ENCODE measurements at regions not wholly inside any gene's neighbourhood (a gene's known extent, or its start where the extent isn't known, plus 50 kb on each side); places are given as distances from the start of the nearest gene placed in this dataset.
"Not testable (repeated sequence)": the region's sequence is repeated elsewhere in the genome, so short reads cannot be mapped to it uniquely, and the experiment has no call there.

DNA sequence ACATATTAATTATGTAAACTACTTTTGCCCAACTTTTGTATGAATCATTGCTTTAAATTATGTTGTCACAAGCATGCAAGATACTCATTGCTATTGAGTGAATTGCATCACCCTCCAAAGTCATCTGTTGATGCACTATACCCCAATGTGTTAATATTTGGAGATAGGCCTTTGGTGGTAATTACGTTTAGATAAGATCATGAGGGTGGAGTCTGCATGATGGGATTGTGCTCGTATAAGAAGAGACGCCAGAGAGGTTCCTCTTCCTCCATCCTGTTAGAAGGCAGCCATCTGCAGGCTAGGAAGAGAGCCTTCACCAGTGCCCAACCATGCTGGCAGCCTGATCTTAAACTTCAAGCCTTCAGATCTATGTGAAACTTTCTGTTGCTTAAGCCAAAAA lies 95.3 kb upstream of the MAGI2 start:
- DNase-seq, result no peak

DNA sequence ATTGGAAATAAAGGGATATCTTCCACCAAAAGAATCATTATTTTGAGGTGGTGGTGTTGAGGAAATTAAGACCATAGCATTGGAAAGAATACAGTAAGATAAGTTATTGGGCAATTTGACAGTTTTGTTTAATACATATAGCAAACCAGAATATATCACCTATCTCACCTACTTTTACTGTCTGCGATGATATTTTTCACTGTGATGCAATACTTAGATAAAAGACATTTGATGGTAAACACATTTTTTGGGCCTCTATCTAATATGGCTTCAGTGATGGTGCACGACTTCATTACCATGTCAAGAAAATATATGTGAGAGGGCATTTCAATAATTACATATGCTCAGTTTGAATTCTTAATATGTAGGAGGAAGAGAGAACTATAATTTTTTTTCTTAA lies 93.7 kb upstream of the MAGI2 start:
- DNase-seq, result no peak

DNA sequence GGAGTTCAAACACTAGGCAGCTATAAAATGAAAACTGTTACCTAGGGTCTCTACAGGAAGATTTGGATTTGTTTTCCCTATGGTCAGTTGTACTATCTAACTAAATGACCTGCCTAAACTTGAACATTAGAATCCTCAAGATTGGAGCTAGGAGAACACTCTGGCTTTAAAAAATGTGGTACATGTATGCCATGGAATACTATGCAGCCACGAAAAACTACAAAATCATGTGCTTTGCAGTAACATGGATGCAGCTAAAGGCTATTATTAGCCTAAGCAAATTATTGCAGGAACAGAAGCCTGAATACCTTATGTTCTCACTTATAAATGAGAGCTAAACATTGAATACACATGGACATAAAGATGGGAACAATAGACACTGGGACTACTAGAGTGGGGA lies 87.1 kb upstream of the MAGI2 start:
- no peak for DNase-seq

DNA sequence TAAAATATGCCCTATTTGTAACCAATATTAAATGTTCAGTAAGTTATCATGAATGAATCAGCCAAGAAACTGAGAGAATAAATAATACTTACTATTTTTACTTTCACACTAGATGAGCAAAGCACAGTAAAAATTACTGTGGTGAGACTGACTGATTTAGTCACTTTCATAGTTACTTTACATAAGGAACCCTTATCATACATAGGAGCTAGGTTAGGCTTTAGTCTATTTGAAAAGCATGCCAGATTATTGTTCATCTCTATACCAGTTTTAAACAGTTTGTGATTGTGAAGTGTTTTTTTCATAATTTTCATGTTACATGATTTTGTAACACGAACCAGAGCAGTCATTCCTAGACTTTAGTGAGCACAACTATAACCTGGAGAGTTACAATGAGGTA lies 80.7 kb upstream of the MAGI2 start:
- DNase-seq, result no peak

DNA sequence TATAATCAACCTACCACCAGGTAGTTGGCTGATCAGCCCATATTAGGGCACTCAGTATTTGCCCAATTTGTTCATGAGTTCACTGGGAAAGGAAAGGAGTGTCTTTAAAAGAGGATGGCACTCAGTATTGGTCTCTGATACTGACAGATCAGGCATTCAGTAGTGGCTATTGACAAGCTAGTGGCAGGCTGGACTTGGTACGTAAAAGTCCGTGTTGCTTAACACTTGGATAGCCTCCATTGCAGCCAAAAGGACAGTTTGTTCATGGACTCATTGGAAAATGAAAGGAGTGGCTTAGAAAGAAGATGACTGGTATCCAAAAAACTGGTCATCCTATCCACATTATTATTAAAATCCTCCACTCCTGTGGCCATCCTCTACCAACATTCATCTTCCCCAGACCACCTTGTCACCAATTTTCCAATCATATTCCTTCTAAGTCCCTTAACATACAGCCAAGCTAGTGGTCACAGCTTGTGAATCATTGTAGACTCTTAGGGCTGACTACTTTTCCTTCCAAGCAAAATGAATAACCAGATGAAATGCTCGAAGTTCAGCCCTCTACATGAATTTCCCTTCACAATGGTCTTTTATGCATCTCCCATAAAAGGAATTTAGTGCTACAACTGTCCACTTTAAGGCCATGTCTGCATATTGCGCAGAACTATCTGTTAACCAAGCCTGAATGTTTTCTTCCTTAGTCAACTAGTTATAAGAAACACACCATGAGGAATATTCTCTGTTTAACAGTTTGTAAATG lies 78.6 kb upstream of the MAGI2 start:
- no peak for DNase-seq

DNA sequence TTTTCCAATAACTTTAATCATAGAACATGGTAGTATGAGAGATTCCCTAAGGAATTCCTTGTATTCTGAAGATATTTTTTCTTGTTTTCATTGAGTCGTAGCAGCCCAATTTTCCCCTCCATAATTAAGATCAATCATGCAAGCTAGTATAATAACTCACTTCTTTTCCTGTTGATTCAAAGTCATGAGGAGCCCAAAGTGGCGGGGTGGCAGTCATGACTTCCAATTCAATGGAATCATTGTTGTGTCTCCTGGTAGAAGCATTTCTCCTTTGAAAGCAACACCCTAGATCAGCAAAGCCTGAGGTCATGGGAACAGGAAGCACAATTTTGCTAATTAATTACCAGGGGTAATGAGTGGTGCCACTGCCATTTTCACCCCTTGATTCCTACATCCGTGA lies 77.6 kb upstream of the MAGI2 start:
- DNase-seq, result no peak

DNA sequence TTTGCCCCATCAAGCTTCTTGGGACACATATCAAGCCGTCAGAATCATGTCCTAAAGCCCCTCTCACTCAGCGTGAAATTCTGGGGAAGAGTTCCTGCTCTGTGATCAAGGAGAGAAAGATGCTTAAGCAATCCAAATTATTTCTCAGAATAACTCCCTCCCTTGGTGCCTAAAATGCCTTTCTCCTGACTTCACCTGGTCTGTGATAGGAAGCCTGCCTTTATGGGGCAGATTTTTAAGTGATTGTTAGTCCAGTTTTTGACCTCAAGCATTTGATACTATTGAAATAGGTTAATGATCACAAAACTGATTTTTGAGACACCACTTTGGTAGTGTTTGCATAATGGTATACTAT lies 76.4 kb upstream of the MAGI2 start:
- no peak for DNase-seq

DNA sequence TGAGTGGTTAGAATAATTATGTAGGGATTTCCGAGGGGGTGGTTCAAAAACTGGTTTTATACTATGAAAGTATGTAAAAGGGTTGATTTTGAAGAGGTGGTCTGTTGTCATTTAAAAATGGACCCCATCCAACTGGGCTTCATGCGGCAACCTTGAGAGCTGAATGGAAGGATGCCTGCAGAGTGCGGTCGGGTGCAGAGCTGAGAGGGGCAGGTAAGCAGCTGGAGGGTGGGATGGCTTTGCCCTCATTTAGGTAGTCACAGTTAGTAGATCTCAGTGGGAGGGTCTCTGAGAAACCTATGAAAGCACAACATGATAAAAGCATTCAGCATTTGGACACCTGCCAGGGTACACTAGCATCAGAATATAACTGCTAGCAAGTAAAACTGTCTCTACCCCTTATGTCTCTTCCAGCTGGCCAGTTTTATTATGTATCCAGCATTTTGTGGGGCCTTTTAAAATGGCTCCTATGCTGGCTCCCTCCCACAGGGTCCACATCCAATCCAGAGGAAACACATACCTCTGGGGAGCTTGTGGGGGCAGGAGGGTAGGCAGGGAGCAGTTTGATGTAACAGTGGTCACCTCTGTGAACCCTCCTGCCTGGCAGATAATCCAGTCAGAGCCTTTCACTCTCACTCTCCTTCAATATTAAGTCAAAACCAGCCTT lies 75.9 kb upstream of the MAGI2 start:
- no peak for DNase-seq

DNA sequence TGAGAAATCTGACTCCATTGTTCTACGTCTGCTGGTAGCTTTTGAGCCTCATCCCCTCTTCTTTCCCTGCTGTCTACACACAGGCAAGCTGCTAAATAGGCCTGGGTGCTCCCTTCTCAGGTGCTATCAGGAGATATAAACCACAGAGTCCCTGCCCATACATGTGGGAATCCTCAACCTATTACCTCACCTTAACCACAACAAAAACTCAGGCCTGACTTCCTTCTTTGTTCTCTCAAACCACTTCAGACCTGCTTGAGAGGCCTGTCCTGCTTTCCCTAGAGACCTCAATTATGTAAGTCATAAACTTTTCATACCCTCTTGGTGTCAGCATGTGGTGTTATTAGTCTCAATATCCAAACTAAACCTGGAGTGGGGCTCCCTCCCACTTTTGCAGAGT lies 75.0 kb upstream of the MAGI2 start:
- DNase-seq, result no peak

DNA sequence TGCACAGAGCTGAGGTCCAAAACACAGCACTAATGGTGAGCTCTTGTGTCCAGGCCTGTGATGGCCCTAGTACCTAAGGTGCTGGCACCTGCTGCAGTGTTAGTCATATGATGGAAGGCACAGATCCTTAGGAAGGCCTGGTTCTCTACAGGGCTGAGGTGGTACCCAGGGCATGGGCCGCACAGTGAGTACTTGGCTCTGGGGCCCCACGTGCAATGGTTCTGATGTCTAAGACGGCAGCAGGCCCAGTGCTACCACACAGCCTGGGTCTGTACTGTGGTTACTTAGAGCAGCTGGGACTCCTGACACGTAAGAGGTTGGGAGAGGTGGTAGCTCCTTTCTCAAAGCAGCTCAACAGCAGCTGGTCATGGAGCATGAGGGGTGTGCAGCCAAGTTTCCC lies 70.6 kb upstream of the MAGI2 start:
- DNase-seq, result no peak

DNA sequence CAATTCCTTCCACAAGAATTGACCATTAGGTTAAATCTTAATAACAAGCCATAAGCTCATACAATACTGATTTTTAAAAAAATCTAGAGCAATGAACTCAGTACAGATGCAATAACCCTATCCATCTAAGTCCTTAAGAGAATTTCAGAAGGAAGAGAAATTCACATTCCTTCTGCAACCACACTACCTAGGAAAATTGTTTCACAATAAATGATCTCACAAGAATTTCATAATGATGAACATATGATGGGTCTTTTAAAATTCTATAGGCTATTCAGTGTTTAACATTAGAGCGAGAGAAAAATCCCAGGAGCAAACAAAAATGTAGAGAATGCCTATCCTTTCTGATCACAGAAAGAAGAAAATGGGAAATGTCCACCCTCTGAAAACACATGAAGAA lies 70.0 kb upstream of the MAGI2 start:
- DNase-seq, result no peak

DNA sequence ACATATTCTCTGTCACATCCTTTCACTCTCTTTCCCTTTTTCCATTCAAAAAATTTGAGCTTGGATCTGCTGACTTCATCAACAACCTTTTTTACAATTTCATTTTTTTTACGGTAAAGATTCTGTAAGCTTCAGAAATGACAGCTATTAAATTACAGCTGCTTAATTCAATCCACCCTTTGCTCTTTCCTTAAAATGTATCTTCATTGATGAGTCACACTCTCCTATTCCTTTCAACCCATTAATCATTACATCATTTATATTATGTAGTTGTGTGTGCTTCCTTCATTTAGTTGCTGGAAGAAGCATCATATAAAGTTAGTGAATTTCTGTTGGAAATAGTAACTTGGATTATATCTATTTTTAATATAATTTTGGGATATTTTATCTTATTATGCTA lies 67.1 kb upstream of the MAGI2 start:
- DNase-seq, result no peak

DNA sequence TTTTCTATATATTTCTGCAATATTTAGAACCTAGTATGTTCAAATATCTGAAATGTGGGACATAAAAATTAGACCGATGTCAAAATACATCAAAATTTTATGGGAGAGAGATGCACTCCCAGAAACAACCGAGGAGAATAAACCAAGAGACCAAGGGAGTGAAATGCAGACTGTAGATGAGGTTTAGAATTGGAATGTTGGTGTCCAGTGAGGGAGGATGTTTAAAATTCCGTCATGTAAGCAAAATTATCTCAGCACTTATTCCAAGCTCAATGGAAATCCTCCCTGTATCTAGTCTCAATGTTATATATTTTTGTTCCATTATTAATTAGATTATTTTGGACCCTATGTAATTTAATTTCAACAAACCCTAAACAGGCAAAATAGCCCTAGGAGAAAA lies 61.9 kb upstream of the MAGI2 start:
- DNase-seq, result no peak

DNA sequence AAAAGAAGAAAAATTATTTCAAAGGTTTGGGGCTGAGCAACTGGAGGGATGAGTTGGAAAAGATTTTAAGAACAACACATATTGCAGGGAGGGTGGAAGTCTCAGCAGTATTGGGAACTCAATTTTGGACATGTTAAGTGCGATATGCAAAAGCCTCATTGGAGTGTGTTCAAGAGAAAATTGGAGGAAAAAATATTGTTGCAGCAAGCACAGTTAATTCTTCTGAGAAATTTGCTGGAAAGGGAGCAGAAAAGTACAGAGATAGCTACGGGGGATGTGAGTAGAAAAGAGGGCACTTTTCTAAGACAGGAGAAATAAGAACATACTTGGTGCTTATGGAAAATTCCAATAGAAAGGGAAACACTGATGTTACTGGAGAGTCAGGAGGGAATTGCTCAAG lies 59.8 kb upstream of the MAGI2 start:
- no peak for DNase-seq

DNA sequence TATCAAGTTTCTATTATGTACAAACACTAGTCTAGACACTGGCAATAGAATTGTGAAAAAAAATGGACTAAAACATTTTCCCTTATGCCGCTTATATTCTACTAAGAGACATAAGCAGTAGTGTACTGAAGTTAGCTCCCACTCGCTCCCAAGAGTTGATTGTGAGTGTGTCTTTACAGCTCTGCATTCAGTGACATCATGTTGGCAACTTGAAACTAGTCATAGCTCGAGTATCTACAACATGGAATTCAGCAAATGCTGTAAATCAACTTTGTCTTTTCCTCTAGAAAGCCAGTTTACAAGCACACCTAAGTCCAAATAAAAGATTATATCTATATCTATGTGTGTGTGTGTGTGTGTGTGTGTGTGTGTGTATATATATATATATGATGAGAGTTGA lies 58.8 kb upstream of the MAGI2 start:
- no peak for DNase-seq

DNA sequence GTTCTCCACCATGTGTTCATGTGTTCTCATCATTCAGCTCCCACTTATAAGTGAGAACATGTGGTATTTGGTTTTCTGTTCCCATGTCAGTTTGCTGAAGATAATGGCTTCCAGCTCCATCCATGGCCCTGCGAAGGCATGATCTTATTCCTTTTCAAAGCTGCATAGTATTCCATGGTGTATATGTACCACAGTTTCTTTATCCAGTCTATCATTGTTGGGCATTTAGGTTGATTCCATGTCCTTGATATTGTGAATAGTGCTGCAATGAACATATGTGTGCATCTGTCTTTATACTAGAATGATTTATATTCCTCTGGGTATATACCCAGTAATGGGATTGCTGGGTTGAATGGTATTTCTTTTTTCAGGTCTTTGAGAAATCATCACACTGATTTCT lies 57.6 kb upstream of the MAGI2 start:
- DNase-seq, result not testable (repeated sequence)

DNA sequence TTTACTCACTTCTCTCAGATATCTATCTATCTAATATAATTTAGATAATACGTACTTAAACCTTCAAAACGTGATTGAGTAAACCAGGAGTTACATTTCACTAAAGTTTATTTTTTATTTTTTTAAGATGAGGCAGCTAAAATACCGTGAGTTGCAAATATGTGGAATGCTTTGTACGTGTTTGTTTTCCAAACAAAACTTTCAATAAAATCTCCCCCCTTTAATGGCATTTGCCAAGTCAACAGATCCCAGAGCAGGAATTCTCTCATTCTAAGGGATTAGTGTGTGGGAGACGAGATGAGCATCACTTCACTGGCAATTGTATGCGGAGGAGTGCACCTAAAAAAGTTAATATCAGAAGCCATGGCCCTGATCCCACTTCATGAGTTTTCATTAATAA lies 53.7 kb upstream of the MAGI2 start:
- no peak for DNase-seq

DNA sequence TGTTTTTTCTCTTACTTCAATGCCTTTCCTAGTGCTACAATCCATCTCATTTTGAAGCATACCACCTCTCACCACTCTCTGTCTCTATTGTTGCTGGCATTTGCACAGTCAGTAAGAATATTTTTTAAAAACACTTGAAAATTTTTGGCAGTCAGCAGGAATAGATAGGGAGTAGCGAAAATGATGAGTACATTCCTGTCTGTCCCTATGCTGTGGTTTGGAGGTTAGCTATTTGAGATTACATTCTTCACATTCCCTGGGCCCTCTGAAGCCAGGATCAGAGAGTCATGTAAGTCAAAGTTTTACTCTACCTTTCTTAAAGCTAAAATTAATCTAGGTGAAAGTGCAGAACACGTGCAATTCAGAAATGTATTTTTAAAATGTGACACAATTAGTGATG lies 53.0 kb upstream of the MAGI2 start:
- no peak for DNase-seq

DNA sequence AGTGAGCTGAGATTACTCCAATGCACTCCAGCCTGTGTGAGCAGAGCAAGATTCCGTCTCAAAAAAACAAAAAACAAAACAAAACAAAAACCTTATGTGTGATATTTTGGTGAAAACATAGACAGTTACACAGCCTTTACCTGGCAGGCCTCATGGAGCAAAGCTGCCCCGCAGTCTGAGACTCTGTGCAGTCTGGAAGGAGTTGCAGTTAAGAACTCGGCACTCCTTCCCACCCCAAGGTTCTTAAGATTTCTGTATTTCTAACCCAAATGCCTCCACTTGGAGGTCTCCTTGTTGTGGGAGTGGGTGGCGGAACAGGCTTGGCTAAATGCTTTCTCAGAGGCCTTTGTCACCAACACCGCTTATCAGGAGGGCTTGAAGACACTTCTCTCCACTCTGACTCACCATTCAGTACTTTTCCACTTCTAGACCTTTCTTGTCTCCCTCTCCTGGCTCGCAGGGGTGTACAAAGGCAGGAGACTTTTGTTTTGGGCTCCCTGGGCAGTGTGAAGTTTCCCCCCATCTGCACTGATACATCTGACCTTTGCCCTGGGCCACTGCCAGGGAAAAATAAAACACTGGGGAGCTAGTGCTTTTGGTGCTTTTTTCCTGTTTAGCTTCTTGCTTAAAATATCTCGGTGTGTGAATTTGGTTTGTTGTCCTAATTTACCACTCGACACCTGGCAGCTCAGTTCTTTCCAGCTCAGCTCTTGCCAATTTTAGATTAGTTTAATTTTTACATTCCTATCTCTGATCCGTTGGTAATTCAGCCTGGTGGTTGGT lies 51.3 kb upstream of the MAGI2 start:
- no peak for DNase-seq

Measured in tongue (tissue), 1 donor.